DMS53 (cell line): ENCODE measurements at regions not wholly inside any gene's neighbourhood (a gene's known extent, or its start where the extent isn't known, plus 50 kb on each side); places are given as distances from the start of the nearest gene placed in this dataset.
"Not testable (repeated sequence)": the region's sequence is repeated elsewhere in the genome, so short reads cannot be mapped to it uniquely, and the experiment has no call there.

Experiments
- DNase-seq: peaks from one replicate; lab custom pipeline; 2025; lab: John Stamatoyannopoulos, UW

DNA sequence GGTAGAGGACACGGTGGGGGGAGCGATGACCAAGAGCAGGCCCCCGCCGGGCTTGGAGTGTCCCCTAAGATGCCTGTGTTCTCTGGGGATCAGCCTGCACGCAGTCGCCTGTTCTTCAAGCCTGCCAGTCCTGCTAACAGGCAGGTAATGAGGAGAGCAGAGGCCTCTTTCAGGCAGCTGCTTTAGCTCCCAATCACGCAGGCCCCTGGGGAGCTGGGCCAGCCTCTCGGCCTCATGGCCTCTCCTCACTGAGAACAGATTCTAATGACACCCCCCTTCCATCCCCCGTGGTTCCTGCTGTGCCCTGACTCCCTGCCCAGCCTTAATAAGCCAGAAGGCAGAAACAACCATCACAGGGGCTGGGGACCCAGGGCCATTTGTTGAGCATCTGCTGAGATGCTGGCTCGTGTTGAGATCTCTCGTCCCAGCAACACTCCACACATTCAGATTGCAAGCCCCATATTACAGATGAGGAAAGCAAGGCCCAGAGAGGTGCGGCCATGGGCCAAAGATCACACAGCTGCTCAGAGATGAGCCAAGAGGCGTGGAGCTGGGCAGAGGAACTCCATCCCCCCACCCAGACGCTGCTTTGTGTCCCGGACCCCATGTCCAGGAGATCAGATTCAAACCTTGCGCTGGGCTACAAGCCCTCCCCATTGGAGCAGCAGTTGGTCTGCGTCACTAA is 71.6 kb upstream of the CASZ1 start:
- DNase-seq = peak; percentile 18

- DNase-seq = no peak
Measured at GRCh38 chr1:10868599-10868965, 72.1 kb upstream of the CASZ1 start.

- no peak for DNase-seq
Measured at GRCh38 chr1:10869933-10870332, 73.5 kb upstream of the CASZ1 start.

DNA sequence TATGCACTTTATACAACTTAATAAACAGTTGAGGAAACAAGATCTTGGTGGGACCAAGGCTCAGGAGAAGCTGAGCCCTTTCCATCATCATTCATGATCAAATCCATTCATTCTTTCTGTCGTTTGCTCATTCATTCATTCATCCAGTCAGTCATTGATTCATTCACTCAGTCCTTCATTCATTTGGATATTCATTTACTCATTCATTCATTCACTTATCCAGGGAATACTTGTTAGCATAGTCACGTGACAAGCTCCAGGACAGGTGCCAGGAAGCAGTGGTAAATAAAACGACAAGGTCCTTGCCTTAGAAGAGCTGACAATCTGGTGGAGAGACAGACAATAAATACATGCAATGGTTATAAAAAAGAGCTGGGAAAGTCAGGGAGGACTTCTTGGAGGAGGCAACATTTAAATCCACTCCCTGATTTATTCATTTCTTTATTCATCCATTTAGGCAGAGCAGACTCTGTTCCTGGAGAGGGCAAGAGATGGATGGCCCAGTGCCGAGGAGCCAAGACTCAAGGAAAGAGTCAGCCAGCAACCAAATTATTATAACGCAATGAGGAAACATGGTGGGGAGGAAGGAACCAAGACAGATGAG is 74.1 kb upstream of the CASZ1 start:
- DNase-seq = peak; percentile 46

GRCh38 chr1:10873189-10873588 is 76.7 kb upstream of the CASZ1 start:
- DNase-seq = no peak

- no peak for DNase-seq
Measured at GRCh38 chr1:10874351-10874750, 77.9 kb upstream of the CASZ1 start.

- no peak for DNase-seq
Measured at GRCh38 chr1:10877894-10878293, 81.4 kb upstream of the CASZ1 start.

- no peak for DNase-seq
Measured at GRCh38 chr1:10878469-10878868, 82.0 kb upstream of the CASZ1 start.

DNA sequence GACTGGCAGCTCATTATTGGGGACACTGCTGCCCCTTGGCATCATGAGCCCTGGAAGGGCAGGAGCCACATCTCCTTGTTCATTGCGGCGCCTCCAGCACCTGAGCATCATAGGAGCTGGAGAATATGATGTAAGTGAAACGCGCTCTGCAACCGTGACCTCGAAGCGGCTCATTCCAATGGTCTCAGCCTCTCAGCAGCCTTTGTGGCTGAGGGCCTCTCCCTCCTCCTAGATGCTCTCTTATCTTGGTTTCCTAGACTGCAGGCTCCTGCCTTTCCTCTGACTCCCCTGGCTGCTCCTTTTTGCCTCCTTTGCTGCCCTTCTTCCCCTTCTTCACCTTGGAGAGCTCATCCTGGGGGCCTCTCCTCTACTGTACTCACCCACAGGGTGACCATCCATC is 83.6 kb upstream of the CASZ1 start:
- DNase-seq = no peak

GRCh38 chr1:10881046-10881445 is 84.6 kb upstream of the CASZ1 start:
- DNase-seq = no peak

DNA sequence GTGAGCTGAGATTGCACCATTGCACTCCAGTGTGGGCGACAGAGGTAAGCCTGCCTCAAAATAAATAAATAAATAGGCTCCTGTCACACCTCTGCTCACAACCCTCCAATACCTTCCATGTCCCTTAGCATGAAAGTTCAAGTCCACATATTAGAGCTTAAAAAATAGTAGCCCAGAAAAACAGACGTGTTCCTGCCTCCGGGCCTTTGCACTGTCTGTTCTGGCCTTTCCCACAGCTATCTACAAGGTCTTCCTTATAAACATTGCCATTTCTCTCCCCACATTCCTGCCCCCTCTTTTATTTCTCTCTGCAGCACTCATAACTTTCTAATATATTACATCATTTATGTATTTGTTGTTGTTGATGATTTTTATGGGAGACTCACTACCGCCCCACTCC is 85.6 kb upstream of the CASZ1 start:
- DNase-seq = no peak

- not testable (repeated sequence) for DNase-seq
Measured at GRCh38 chr1:10887032-10887431, 90.6 kb upstream of the CASZ1 start.

DNA sequence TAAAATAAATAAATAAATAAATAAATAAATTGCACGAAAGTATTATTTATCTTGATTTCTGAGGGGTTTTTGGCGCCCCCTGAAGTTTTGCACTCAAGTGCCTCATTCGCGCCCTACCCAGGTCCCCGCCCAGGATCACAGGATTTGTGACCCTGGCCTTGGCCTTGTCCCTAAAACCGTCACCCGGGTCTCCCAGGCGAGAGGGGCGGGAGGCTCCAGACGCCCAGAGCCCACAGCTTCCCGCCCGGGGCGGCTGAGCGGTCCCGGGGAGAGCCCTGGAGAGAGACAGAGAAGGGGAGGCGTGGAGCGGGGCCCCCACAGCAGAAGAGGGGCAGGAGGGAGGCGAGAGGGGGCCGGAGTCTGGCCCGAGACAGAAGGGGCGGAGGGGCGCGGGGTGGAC is 91.8 kb upstream of the CASZ1 start:
- no peak for DNase-seq

- no peak for DNase-seq
Measured at GRCh38 chr1:10888791-10889649, 92.6 kb upstream of the CASZ1 start.

GRCh38 chr1:10889650-10890353 is 93.4 kb upstream of the CASZ1 start:
- DNase-seq = no peak

- peak; percentile 17 for DNase-seq
Measured at GRCh38 chr1:10890491-10891071, 94.1 kb upstream of the CASZ1 start.

DNA sequence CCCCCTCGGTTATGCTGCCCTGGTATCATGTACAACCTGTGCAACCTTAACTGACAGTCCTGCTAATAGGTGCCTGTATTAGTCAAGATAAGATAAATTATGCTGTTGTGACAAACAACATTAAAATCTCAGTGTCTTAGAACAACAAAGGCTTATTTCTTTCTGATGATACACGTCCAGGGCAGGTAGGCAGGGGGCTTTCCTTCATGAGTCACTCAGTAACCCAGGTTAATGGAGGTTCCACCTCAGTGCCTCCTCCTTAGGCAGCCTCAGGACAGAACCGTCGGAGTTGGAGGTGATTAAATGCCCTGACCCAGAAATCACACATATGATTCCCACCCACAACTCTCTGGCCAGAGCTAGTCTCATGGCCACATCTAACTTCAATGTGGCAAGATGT is 94.6 kb upstream of the CASZ1 start:
- no peak for DNase-seq

GRCh38 chr1:10892138-10893065 is 96.0 kb upstream of the CASZ1 start:
- DNase-seq = no peak

- DNase-seq = no peak
Measured at GRCh38 chr1:10895621-10896020, 99.2 kb upstream of the CASZ1 start.

DNA sequence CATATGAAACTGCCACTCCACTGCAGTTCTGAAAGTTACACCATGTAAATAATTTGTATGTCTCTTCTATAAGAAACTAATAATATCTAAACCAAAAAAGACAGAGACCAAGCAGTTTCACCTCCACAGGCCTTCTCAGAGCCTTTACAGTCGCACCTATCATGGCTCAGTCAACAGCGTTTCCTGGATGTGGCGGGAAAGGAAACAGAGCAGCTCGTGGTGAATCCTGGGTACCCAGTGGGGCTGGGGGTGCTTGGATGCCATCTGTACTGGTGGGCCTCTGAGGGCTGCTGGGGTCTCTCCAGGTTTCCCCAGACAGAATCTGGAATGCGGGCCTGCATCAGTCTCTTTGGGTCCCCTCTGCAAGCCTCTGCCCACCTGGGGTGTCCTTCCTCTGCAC is 100.2 kb upstream of the CASZ1 start:
- no peak for DNase-seq
